ENCODE measurements at regions not wholly inside any gene's neighbourhood (a gene's known extent, or its start where the extent isn't known, plus 50 kb on each side); places are given as distances from the start of the nearest gene placed in this dataset.
"Not testable (repeated sequence)": the region's sequence is repeated elsewhere in the genome, so short reads cannot be mapped to it uniquely, and the experiment has no call there.

DNA sequence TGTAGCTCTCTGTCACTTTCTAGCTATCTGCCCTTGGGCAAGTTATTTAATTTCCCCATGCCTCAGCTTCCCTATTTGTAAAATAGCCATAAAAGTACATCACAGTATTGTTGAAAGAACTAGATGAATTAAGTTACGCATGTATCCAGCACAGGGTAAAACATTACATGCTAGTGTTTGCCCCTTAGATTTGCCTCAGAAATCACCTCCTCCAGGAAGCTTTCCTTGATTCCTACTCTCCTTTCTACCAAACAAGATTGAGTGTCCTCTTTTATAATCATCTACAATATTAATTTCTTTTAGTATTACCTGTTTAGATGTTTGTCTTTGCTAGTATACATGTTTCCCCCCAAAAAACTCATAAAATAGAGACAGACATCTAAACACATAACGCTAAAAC is 369.5 kb downstream of the GBA3 start:
- no peak for DNase-seq

DNA sequence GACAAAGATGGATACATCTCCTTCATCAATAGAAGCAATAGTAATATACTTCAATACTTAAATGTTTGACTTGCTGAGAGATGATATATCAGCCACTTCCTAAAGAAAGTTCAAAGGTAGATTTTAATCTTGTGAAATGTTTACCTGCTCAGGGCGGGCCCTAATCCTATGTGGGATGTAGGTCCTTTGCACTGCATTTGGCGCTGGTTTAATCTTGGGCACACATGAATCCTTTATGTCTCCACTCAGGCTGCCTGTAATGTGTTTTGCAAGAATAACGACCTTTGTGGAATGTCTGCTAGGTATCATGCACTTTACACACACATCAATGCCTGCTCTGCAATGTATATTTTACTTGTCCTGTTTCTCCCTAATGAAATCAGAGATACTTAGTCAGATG is 368.7 kb downstream of the GBA3 start:
- no peak for DNase-seq

DNA sequence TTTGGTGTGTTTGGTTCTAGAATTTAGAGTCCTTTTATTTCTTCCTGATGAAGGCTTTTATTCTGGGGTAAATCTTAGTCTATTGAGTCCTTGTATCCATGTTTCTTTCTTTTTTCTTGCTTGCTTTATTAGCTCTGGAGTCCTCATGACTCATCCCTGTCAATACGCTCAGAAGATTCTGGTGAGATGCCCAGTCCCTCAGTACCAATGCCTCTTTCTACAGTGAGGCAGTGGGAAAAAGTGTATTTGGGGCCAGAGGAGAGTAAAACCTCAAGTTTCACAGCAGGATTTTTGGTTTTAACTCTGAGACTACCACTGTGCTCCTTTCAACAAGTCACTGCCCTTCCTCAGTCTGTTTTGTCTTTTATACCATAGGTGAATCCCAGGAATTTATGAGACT is 368.0 kb downstream of the GBA3 start:
- no peak for DNase-seq

DNA sequence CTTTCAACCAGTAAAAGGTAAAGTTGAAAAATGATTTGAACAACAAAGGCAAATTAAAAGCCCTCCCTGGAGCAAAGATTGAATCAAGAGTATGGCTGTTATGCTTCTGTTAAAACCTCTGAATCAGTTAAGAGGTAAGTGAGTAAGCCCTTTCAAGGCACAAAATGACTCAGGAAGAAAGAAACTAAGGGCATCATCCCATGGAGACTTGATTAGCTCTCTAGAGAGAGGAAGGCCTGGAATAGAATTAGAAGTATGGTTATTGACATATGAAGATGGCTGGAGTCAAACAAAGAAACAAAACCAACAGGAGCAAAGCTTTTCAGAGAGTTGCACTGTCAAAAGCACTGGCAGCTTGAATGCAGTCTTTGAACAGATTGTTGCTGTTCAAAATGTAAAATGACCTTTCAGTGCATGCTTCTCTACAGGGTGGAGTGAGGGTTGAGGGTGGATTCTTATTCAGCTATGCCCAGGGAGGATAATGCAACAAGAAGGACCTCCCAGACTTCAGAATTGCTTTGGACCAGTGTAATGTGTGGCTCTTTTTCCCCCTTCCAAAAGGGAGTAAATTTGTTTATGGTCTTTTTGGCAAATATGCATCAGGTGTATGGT is 365.5 kb downstream of the GBA3 start:
- no peak for DNase-seq

DNA sequence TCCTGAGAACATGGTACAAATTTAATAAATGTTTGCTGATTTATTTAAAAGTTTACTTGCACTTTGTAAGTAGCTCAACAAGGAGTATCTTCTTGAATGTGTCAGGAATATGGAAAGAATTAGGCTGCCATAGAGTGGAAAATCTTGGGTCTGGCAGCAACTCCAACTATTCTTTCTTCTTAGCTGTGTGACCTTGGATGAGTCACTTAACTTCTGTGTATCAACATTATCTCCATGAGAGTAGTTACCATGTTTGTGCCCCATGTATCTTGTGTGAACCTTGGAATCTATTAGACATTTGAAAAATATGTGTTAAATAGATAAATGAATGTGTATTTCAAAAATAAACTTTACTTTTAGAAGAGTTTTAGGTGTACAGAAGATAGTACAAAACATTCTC is 348.8 kb downstream of the GBA3 start:
- no peak for DNase-seq

DNA sequence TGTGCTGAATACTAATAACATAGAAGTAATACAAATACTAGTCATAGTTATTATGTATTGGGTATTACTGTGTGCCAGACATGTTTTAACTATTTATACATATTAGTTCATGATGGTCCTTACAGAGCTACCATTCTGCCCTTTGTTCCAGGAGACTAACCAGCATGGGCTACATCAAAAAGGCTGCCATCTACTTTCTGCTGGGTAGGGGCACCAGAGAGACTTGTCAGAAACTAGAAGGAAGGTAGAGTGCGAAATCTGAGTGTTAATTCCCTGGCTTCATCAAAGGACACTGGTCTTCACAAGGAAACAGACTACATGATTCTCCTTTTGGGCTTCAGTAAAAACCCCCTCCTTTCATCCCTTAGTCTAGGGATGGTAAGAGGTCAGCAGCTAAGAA is 347.8 kb downstream of the GBA3 start:
- no peak for DNase-seq

DNA sequence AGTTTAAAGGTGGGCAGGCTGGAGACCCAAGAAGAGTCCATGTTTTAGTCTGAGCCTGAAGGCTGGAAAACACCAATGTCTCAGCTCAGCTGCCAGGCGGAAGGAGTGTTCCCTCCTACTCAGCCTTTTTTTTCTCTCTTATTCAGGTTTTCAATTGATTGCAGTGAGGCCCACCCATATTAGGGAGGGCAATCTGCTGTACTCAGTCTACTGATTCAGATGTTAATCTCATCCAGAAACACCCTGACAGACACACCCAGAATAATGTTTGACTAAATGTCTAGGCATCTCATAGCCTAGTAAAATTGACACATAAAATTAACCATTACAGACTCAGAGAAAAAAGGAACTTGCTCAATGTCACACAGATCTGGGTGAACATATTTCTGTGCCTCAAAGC is 347.1 kb downstream of the GBA3 start:
- no peak for DNase-seq

DNA sequence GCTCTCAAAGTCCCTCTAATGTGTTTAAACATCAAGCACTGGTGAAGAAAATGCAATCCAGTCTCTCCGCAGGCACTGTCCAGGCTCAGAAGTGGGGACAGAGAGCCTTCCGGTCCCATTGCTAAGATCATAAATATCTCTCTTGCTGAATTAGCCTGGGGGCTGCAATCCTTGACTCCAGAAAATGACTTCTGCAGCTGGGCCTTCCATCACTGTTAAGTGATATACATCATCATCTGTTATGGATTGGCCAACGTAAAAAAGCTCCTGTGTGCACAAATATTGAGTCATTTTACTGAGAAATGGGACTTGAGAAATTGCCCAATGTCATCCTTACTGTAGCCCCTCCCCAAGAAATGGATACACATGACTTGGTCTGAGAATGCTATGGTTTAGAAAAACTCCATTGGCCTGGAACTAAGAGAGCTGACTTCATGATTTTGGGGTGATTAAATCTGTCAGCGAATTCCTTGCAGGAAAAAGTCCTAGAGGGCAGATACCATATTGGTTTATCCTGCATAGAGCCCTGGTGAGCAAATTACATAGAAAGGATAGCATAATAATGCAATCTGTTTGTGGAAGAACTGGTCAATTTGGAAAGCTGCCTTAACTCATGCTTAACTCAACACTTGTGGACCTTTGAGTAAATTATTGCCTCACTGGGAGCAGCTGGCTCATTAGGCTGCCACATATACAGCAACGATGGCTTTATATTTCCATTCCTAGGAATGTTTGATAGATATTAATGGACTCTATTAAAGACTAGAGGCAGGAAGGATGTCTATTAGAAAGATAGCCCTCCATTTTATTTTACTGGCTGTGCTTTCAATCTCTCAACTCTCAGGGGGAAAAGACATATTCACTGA is 346.1 kb downstream of the GBA3 start:
- no peak for DNase-seq

DNA sequence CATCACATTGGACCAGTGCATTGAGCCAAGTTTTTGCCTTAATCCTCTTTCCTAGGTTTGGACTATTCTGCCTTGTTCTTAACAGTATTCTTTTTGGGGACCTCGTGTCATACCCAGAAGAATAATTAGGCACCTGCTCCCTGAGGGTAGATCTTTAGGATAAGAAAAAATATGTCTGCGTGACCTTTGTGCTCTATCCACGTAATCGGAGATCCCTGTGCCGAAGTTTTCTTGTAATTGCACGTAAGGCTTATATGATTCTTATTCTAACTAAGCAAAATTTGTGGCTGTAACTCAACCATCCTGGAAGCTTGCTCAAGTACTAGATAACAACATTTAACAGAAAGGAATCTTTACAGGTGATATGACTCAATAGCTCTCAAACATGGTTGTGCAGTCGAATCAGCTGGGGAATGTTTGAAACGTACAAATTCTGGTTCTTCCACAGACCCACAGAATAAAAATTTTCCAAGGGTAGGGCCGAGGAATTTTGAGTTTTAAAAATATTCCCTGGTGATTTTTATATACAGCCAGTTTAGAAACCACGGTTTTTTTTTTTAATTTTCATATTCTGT is 344.3 kb downstream of the GBA3 start:
- DNase-seq, result no peak

DNA sequence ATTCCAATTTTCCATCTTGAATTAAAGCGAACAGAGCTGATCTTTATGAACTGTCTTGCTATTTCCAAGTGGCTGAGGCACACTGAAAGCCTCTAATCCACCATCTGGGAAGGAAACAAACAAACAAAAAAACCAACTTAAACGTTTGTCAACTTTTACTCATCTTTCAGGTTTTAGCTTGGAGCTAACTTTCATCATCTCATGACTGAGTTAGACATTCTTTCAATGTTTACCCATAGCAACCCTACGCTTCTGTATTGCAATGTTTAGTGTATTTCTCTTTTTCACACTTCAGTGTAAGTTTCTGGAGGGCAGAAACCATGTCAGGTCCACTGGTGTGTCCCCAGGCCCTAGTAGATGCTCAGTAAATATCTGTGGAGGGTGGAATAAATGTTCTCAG is 343.8 kb downstream of the GBA3 start:
- DNase-seq, result no peak

DNA sequence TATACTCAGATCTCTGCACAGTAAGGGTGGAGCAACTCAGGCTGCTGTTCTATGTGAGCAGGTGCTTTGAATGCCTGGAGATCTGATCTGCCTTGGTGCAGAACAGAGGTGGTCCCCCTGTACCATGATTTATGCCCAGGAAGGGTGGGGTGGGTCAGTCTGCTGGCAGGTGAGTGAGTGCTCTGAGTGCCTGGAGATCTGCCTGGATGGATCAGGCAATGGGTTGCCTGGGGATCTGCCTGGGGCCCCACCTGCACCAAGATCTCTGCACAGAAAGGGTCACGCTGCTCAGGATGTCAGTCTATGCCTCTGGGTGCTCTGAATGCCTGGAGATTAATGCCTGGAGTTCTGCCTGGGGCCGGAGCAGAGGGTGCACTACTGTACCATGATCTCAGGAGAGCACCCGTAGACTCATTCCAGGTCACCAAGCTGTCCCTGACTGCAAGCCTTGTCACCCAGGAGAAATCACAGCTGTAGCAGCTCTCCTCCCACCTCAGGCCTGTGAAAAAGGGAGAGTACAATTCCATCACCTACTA is 342.9 kb downstream of the GBA3 start:
- DNase-seq, result no peak

DNA sequence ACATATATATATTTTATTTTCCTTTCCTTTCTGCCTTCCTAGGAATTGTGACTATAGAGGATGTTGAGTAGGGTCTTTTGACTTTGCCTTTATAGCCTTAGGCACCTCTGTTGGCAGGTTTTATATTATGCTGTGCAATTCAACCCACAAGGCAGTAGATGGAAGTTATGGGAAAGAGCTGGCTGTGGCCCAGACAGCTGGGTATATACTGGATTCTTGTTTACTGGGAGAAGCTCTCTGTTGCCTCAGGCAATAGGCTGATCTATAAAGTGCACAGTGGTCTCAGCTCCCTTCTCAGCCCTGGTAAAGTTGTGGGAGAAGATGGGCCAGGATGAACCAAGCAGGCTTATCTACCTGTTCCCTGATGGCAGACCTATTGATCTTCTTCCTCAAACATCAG is 342.0 kb downstream of the GBA3 start:
- no peak for DNase-seq

DNA sequence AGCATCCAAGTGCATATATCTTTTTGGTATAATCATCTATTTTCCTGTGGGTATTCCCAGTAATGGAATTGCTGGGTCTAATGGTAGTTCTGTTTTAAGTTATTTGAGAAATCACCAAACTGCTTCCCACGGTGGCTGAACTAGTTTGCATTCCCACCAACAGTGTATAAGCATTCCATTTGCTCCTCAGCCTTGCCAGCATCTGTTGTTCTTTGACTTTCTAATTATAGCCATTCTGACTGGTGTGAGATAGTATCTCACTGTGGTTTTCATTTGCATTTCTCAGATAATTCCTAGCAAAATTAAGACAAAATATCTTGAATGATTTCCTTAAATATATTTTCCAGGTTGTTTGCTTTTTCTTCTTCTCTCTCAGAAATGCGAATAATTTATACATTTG is 341.1 kb downstream of the GBA3 start:
- DNase-seq, result no peak

DNA sequence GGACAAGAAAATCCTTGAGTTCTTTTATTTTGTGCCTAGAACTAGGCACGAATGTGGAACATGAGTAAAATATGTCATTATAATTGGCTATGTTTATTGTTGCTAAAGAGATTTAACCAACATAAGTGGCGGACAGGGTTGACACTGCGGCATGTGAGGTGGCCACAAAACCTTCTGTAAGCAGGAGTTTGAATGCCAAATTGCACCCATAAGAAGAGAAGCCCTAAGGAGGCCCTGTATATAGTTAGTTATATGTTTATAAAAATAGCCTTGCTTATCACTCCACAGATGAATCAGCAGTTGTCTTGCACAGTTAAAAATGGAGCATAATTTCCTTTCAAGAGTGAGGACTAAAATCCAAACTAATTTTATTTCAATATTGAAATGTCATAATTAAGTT is 336.1 kb downstream of the GBA3 start:
- DNase-seq, result no peak

DNA sequence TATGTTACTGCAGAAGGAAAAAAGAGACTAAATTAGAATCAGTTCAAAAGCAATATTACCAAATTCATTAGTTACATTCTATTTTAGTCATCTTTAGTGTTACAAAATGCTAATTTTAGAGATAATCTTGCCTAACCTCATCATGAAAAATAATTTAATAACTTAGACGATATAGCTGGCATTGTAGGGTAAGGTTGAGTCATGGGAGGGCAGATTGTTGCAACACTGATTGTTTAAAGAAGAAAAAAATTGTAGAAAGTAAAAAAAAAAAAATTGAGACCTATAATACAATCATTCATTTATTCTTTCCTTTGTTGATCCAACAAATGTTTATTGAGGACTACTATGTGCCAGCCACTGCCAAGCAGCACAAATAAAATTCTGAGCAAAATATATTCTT is 330.9 kb downstream of the GBA3 start:
- no peak for DNase-seq

DNA sequence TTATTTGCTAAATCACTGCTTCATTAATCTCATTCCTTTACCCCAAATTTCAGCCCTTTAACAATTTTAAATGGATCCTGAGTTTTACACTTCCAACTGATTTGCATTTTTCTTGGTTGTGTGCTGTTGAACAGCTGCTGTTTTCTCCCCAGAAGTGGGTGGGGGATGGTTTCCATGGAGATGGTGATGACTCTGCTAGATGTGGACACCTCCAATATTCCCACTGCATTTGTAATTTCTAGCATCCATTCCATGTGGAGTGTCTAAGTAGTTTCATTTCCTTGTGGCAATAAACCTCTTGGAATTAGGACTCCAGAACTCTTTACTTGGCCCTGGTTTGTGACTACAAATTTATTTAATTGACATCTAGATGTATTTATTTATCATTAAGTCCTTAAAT is 330.4 kb downstream of the GBA3 start:
- DNase-seq, result no peak

DNA sequence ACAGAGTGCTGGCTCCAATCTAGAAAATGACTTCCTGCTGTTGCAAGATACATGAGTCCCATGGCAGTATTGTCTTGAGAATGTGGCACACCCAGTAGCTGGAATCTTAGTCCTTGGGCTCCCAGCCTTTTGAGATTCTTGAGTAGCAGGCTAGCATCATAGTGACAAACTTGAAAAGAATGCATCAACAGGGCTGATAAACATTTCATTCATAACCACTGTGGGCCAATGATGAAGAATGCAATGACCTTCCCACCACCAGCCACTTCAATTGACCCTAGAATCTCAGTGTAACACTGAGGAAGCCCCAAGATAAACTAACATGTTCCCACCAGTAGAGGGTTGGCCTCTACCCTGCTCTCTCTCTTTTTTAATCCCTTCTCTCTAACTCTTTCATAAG is 329.3 kb downstream of the GBA3 start:
- no peak for DNase-seq

DNA sequence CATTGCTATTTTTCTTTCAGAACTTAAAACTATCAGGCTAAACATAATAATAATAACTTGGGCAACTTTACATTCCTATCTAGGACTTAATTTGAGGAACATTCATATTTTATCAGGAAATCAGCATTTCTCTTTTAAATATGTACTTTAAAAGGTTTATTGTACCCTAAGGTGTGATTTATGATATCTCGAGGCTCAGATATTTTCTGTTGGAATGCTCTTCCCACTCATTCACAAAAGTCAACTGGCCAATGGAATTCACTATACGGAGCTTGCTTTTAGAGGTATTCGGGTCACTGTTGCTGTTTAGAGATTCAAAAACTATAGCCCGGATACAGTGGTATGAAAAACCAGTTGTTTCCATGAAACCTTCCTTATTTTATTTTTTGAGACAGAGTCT is 328.3 kb downstream of the GBA3 start:
- DNase-seq, result no peak

DNA sequence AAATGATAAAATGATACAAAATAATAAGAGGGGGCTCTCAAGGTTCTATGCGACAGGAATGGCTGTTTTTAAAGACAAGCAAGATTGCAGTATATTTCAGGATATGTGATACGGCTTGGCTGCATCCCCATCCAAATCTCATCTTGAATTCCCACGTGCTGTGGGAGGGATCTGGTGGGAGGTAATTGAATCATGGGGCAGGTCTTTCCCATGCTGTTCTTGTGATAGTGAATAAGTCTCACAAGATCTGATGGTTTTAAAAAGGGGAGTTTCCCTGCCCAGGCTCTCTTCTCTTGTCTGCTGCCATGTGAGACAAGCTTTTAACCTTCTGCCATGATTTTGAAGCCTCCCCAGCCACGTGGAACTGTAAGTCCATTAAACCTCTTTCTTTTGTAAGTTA is 327.7 kb downstream of the GBA3 start:
- not testable (repeated sequence) for DNase-seq

DNA sequence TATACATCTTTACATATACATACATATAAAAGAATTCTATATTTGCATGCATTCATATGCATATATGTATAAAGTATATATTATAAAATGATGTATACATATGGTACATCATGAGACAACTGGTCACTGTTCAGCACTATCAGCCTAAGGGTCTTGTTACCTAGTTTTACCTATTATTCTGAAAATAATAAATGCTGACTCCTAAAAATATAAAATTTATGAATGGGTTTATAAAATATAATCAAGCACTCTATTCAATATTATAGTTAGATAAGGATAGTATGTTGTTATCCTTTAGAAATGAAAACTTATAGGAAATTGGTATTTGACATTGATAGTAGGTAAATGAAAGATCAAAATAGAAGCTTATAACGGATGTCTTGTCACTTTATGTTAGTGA is 324.2 kb downstream of the GBA3 start:
- DNase-seq, result no peak

DNA sequence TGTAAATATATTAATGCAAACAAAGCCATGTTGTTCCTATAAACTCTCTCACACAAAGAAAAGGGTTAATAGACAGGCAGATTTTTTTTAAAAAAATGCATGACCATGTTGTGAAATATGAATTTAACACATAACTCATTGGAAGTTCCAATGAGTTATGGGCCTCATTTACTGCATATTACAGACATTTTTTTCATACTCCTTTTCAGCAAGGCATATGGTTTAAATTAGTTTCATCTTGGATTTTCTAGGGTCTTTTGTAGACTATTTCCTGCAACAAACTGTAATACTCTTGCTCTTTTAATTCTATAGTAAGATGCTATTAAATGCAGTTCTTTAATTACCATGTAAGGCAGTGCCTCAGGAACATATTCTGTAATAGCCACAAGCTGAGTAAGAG is 323.1 kb downstream of the GBA3 start:
- DNase-seq, result no peak

DNA sequence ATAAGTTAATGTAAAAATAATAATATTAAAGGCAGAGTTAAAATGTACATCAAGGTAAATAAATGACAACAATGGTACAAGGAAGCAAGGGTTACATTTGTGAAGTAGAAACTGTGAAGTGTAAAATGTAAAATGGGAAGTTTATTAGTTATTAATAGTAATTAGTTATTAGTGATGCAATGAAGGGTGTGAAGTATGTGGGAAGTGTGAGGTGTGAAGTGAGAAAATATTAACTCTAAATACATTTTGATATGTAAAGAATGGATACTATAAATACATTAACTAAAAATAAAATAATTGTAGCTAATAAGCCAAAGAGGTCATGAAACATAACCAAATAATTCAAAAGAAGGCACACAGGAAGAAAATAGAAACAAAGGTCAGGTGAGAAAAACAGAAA is 316.4 kb downstream of the GBA3 start:
- no peak for DNase-seq

DNA sequence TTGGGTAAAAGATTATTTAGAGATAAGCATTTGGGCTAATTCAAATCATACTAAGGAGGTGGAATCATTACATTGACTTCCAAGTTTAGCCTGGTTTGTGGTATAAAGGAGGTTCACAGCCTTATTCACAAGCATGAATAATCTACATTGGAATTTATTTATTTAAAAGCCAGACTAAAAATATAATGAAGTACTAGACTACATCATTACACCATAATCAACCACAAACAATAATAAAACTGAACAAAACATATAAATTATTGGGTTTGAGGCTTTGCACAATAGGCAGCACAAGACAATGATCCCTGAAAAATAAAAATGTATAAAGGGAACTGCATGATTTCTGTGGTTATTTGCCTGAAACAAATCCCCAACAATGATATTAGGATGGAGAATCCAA is 314.0 kb downstream of the GBA3 start:
- no peak for DNase-seq

DNA sequence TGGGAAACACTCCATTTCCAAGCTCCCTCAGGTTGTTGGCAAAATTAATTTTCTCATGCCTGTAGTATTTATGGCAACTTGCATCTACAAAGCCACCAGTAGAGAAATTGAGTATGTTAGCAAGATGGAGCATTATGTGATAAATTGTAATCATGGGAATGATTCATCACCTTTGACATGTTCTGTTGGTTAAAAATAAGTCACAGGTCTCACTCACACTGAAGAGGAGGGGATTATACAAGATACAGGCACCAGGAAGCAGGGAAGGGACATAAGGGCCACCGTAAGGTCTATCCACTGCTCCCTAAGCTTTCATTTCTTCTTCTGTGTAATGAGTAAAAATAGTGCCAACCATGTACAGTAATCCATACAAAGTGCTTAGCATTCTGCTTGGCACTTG is 313.0 kb downstream of the GBA3 start:
- no peak for DNase-seq

Data from activated CD4-positive, alpha-beta T cell treated with anti-CD3 and anti-CD28 coated beads, Interleukin-2, Interleukin-6, amounts not matched to agents 100 ng/mL and 50 ng/mL, durations not matched to agents 16 hours and 8 hours (primary cell).